BLaER1 treated with 17β-estradiol and CSF1 and Interleukin-3, amounts not matched to agents 10 nM and 100 nM (cell line): ENCODE measurements at regions not wholly inside any gene's neighbourhood (a gene's known extent, or its start where the extent isn't known, plus 50 kb on each side); places are given as distances from the start of the nearest gene placed in this dataset.

ENCODE experiments used
- H3K27ac ChIP-seq, 11 experiments: shearing (Covaris generic); formaldehyde crosslinking; 2 replicates each; pipeline ENCODE4 v1.8.1; 2022
- H3K27me3 ChIP-seq, 11 experiments: shearing (Covaris generic); formaldehyde crosslinking; 2 replicates each; pipeline ENCODE4 v1.8.1; 2022
- H3K36me3 ChIP-seq, 11 experiments: shearing (Covaris generic); formaldehyde crosslinking; 2 replicates each; pipeline ENCODE4 v1.8.1; 2022
- H3K4me1 ChIP-seq, 10 experiments: shearing (Covaris generic); formaldehyde crosslinking; 2 replicates each; pipeline ENCODE4 v1.8.1; 2022
- H3K4me2 ChIP-seq, 11 experiments: shearing (Covaris generic); formaldehyde crosslinking; 2 replicates each; pipeline ENCODE4 v1.8.1; 2022
- H3K4me3 ChIP-seq, 10 experiments: shearing (Covaris generic); formaldehyde crosslinking; 2 replicates each; pipeline ENCODE4 v1.8.1; 2022
- H3K9ac ChIP-seq, 11 experiments: shearing (Covaris generic); formaldehyde crosslinking; 2 replicates each; pipeline ENCODE4 v1.8.1; 2022
- H3K9me3 ChIP-seq, 11 experiments: shearing (Covaris generic); formaldehyde crosslinking; replicated peaks in 1 of 11; 2 replicates each; pipeline ENCODE4 v1.8.1; 2022
- H4K20me1 ChIP-seq, 11 experiments: shearing (Covaris generic); formaldehyde crosslinking; 2 replicates each; pipeline ENCODE4 v1.8.1; 2022
- Cebpa-rat ChIP-seq, 11 experiments: shearing (Covaris generic); IDR thresholded peaks; 2 replicates each; pipeline ENCODE4 v1.8.1; 2022

DNA sequence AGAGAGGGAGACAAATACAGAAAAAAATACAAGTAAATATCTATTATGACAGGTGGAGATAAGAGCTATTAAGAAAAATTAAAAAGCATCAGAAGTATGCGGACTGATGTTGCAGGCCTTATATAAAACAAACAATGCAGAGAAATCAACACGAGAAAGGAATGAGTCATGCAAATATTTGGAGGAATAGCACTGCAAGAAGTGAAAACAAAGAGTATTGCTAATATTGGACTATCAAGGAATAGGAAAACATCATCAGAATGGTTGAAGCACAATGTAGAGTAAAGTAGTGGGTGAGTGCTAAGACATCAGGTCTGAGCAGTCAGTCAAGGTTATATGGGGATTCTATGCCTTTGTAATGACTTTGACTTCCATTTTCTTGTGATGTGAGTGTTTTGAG lies 657.5 kb upstream of the GJE1 start:
- TF ChIP-seq Cebpa-rat (IDR thresholded peaks at IDR 0.05) = no peak
- no peak overlapping the region for H3K9ac ChIP-seq
- peaks cover 0 to 16% (median 10%) of the 10 kb centered on the region in 10 experiments; a peak in 12 of 20 replicates for H3K4me1 ChIP-seq
- H4K20me1 ChIP-seq = no peaks in the 10 kb centered on the region
- no peak overlapping the region for H3K27ac ChIP-seq
- no peaks in the 10 kb centered on the region for H3K27me3 ChIP-seq
- H3K4me2 ChIP-seq = no peak overlapping the region
- H3K4me3 ChIP-seq = no peak overlapping the region
- H3K9me3 ChIP-seq = peaks cover 0 to 40% (median 31%) of the 10 kb centered on the region in 11 experiments; a peak in 19 of 22 replicates
- no peaks in the 10 kb centered on the region for H3K36me3 ChIP-seq

GRCh38 chr6:141472162-141472928 lies 660.4 kb upstream of the GJE1 start:
- Histone ChIP-seq H3K27ac (no peak overlapping the region), H4K20me1 (no peaks in the 10 kb centered on the region), H3K9ac (no peak overlapping the region), H3K4me2 (peak overlapping the region in 8 of 11 experiments; percentile 19 to 72 (median 50); a peak in 13 of 22 replicates), H3K4me1 (peaks cover 0 to 19% (median 10%) of the 10 kb centered on the region in 10 experiments; a peak in 12 of 20 replicates), H3K36me3 (no peaks in the 10 kb centered on the region), H3K9me3 (peaks cover 0 to 33% (median 28%) of the 10 kb centered on the region in 11 experiments; a peak in 15 of 22 replicates), H3K4me3 (no peak overlapping the region; a peak in 1 of 20 replicates), H3K27me3 (no peaks in the 10 kb centered on the region)
- TF ChIP-seq Cebpa-rat (IDR thresholded peaks at IDR 0.05) = no peak

- no peak for TF ChIP-seq Cebpa-rat (IDR thresholded peaks at IDR 0.05)
- Histone ChIP-seq H3K9ac (no peak overlapping the region), H3K4me2 (no peak overlapping the region), H3K4me3 (no peak overlapping the region), H4K20me1 (no peaks in the 10 kb centered on the region), H3K27ac (no peak overlapping the region), H3K9me3 (peaks cover 0 to 33% (median 28%) of the 10 kb centered on the region in 11 experiments; a peak in 15 of 22 replicates), H3K36me3 (no peaks in the 10 kb centered on the region), H3K4me1 (peaks cover 0 to 19% (median 10%) of the 10 kb centered on the region in 10 experiments; a peak in 12 of 20 replicates), H3K27me3 (no peaks in the 10 kb centered on the region)
Observed at GRCh38 chr6:141470810-141471209, 661.9 kb upstream of the GJE1 start.

GRCh38 chr6:141467881-141468280 lies 664.8 kb upstream of the GJE1 start:
- Histone ChIP-seq H4K20me1 (no peaks in the 10 kb centered on the region), H3K27me3 (no peaks in the 10 kb centered on the region), H3K9me3 (peaks cover 0 to 25% (median 20%) of the 10 kb centered on the region in 11 experiments; a peak in 14 of 22 replicates), H3K27ac (no peak overlapping the region), H3K4me3 (no peak overlapping the region), H3K9ac (no peak overlapping the region), H3K4me2 (peak overlapping the region in 1 of 11 experiments; percentile 6; a peak in 1 of 22 replicates), H3K36me3 (no peaks in the 10 kb centered on the region), H3K4me1 (peaks cover 0 to 41% (median 30%) of the 10 kb centered on the region in 10 experiments; a peak in 13 of 20 replicates)
- no peak for TF ChIP-seq Cebpa-rat (IDR thresholded peaks at IDR 0.05)

DNA sequence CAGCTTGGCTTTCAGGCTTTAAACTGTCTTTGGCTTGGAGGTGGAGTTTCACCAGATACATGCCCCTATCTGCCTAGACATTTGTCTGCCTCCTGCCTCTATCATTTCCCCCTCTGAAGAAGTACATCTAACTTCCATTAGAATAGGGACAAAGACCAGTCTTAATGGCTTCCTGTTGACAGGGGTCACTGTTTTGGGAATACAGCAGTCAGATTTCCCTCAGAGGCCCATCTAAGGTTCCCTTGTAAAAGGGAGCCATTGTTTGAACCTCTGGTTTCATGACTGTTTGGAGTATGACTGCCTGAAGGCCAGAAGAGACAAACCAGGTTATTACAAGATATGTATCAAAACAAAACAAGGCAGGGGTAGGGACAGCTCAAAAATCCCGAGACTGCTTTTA lies 665.7 kb upstream of the GJE1 start:
- Histone ChIP-seq H3K27ac (no peak overlapping the region), H3K9ac (no peak overlapping the region), H4K20me1 (no peaks in the 10 kb centered on the region), H3K27me3 (no peaks in the 10 kb centered on the region), H3K4me3 (no peak overlapping the region), H3K9me3 (peaks cover 0 to 25% (median 19%) of the 10 kb centered on the region in 11 experiments; a peak in 16 of 22 replicates), H3K36me3 (no peaks in the 10 kb centered on the region), H3K4me2 (no peak overlapping the region), H3K4me1 (peaks cover 0 to 35% (median 26%) of the 10 kb centered on the region in 10 experiments; a peak in 13 of 20 replicates)
- TF ChIP-seq Cebpa-rat (IDR thresholded peaks at IDR 0.05) = no peak

DNA sequence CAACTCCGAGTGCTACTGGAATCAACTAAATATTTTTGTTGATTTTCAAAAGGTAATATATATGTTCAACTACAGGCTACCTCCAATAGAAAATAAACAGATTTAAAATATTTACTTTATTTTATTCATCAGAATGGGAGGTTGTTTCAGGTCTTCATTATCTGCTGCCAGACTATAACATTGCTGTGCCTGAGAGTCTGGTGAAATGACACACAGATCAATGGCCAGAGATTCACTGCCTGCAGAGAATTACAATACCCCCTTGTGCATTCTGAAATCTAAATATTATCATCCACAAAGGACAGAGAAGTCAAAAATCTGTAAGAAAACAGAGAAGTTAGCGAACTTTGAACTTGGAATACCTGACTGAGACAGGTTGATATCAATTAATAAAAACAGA lies 667.8 kb upstream of the GJE1 start:
- Histone ChIP-seq H3K36me3 (no peaks in the 10 kb centered on the region), H3K27me3 (no peaks in the 10 kb centered on the region), H3K4me2 (peak overlapping the region in 8 of 11 experiments; percentile 37 to 73 (median 60); a peak in 13 of 22 replicates), H3K4me1 (peaks cover 0 to 25% (median 20%) of the 10 kb centered on the region in 10 experiments; a peak in 12 of 20 replicates), H4K20me1 (no peaks in the 10 kb centered on the region), H3K9ac (peak overlapping the region in 1 of 11 experiments; percentile 46; a peak in 1 of 22 replicates), H3K4me3 (no peak overlapping the region), H3K9me3 (peaks cover 0 to 10% (median 4%) of the 10 kb centered on the region in 11 experiments; a peak in 10 of 22 replicates), H3K27ac (peak overlapping the region in 3 of 11 experiments; percentile 12 to 63 (median 35); a peak in 3 of 22 replicates)
- TF ChIP-seq Cebpa-rat (IDR thresholded peaks at IDR 0.05) = no peak

DNA sequence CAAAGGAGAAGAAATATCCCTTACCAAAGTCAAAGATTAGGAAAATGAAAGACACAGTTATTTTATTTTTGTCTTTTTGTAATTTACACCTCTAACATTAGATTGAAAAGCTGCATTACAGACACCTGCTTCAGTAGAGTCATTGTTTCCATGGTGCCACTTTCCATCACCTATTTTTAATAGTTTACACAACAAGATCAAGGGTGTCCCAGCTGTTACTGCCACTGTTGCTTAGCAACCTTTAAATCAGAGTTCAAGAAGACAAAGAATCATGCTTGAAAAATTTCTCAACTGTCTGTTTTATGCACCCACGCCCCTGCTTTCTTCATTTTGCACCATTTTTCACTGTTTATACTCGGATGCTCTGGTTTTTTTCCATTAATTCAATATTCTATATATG lies 668.2 kb upstream of the GJE1 start:
- Histone ChIP-seq H3K27ac (peak overlapping the region in 2 of 11 experiments; percentile 35 to 63; a peak in 3 of 22 replicates), H4K20me1 (no peaks in the 10 kb centered on the region), H3K9me3 (peaks cover 0 to 6% (median 3%) of the 10 kb centered on the region in 11 experiments; a peak in 7 of 22 replicates), H3K4me1 (peaks cover 0 to 25% (median 20%) of the 10 kb centered on the region in 10 experiments; a peak in 12 of 20 replicates), H3K36me3 (no peaks in the 10 kb centered on the region), H3K9ac (peak overlapping the region in 1 of 11 experiments; percentile 46; a peak in 1 of 22 replicates), H3K4me3 (no peak overlapping the region), H3K4me2 (peak overlapping the region in 8 of 11 experiments; percentile 37 to 73 (median 60); a peak in 14 of 22 replicates), H3K27me3 (no peaks in the 10 kb centered on the region)
- no peak for TF ChIP-seq Cebpa-rat (IDR thresholded peaks at IDR 0.05)

GRCh38 chr6:141463237-141463977 lies 669.3 kb upstream of the GJE1 start:
- no peak for TF ChIP-seq Cebpa-rat (IDR thresholded peaks at IDR 0.05)
- peak overlapping the region in 7 of 11 experiments; percentile 3 to 72 (median 49); a peak in 9 of 22 replicates for H3K4me2 ChIP-seq

More at GRCh38 chr6:141463237-141463977, 669.3 kb upstream of the GJE1 start:
- H4K20me1 ChIP-seq = no peaks in the 10 kb centered on the region
- H3K4me1 ChIP-seq = peaks cover 0 to 25% (median 20%) of the 10 kb centered on the region in 10 experiments; a peak in 12 of 20 replicates
- H3K27me3 ChIP-seq = no peaks in the 10 kb centered on the region
- peak overlapping the region in 1 of 11 experiments; percentile 46; a peak in 1 of 22 replicates for H3K9ac ChIP-seq
- H3K4me3 ChIP-seq = no peak overlapping the region
- peaks cover 0 to 5% (median 3%) of the 10 kb centered on the region in 11 experiments; a peak in 6 of 22 replicates for H3K9me3 ChIP-seq
- H3K27ac ChIP-seq = peak overlapping the region in 1 of 11 experiments; percentile 63; a peak in 2 of 22 replicates
- no peaks in the 10 kb centered on the region for H3K36me3 ChIP-seq
